GM23338 (cell line): ENCODE measurements at regions not wholly inside any gene's neighbourhood (a gene's known extent, or its start where the extent isn't known, plus 50 kb on each side); places are given as distances from the start of the nearest gene placed in this dataset.

Experiments used
- EZH2 ChIP-seq: fragments of 200-600 bp; sonication (generic); IDR thresholded peaks from one replicate; pipeline ENCODE4 v1.8.0; 2017; ENCODE audit warnings: antibody characterized with exemption, mild to moderate bottlenecking, low read depth; ENCODE audit not compliant: unreplicated experiment
- JUNB ChIP-seq: IDR thresholded peaks from one replicate; pipeline ENCODE4 v1.6.1; 2016; ENCODE audit warnings: antibody characterized with exemption; ENCODE audit not compliant: unreplicated experiment
- POLR2AphosphoS5 ChIP-seq: IDR thresholded peaks from 2 replicates; pipeline ENCODE4 v1.6.1; 2016; ENCODE audit warnings: antibody characterized with exemption, low read depth
- TF ChIP-seq, protein P1 (sequence below), 2 experiments: fragments of 200-600 bp in 1 of 2; sonication (generic) in 1 of 2; conservative IDR thresholded peaks; 2 replicates each; pipeline versions ENCODE4 v1.5.1 to v1.6.1; 2016 to 2017; ENCODE audit warnings: antibody characterized with exemption in 2 of 2, low read depth in 2 of 2, mild to moderate bottlenecking in 2 of 2, moderate library complexity in 1 of 2
- TF ChIP-seq, protein P2 (sequence below): IDR thresholded peaks from one replicate; pipeline ENCODE4 v1.6.1; 2018; ENCODE audit warnings: antibody characterized with exemption; ENCODE audit not compliant: unreplicated experiment

DNA sequence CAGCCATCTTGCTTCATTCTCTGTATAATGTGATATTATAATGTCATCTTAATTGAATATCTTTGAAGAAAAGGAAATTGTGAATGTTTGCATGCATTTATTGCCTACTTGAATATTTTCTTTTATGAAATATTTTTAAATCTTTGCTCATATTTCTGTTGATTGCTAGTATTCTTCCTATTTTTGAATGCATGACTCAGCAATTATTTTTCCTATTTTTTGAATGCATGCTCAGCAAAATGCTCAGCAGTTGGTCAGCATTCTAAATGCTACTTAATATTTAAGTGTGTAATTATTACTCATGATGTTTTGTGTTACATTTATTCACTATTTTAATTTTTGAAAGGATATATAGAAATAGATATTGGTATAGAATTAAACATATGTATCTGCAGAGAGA lies 378.3 kb downstream of the CCER1 start:
- TF ChIP-seq, protein P1, sequence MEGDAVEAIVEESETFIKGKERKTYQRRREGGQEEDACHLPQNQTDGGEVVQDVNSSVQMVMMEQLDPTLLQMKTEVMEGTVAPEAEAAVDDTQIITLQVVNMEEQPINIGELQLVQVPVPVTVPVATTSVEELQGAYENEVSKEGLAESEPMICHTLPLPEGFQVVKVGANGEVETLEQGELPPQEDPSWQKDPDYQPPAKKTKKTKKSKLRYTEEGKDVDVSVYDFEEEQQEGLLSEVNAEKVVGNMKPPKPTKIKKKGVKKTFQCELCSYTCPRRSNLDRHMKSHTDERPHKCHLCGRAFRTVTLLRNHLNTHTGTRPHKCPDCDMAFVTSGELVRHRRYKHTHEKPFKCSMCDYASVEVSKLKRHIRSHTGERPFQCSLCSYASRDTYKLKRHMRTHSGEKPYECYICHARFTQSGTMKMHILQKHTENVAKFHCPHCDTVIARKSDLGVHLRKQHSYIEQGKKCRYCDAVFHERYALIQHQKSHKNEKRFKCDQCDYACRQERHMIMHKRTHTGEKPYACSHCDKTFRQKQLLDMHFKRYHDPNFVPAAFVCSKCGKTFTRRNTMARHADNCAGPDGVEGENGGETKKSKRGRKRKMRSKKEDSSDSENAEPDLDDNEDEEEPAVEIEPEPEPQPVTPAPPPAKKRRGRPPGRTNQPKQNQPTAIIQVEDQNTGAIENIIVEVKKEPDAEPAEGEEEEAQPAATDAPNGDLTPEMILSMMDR (conservative IDR thresholded peaks at IDR 0.05; ENCODE audit: low read depth in 2 of 2) = no peak
- no peak for TF ChIP-seq POLR2AphosphoS5
- TF ChIP-seq JUNB = no peak
- TF ChIP-seq EZH2 = no peak
- TF ChIP-seq, protein P2, sequence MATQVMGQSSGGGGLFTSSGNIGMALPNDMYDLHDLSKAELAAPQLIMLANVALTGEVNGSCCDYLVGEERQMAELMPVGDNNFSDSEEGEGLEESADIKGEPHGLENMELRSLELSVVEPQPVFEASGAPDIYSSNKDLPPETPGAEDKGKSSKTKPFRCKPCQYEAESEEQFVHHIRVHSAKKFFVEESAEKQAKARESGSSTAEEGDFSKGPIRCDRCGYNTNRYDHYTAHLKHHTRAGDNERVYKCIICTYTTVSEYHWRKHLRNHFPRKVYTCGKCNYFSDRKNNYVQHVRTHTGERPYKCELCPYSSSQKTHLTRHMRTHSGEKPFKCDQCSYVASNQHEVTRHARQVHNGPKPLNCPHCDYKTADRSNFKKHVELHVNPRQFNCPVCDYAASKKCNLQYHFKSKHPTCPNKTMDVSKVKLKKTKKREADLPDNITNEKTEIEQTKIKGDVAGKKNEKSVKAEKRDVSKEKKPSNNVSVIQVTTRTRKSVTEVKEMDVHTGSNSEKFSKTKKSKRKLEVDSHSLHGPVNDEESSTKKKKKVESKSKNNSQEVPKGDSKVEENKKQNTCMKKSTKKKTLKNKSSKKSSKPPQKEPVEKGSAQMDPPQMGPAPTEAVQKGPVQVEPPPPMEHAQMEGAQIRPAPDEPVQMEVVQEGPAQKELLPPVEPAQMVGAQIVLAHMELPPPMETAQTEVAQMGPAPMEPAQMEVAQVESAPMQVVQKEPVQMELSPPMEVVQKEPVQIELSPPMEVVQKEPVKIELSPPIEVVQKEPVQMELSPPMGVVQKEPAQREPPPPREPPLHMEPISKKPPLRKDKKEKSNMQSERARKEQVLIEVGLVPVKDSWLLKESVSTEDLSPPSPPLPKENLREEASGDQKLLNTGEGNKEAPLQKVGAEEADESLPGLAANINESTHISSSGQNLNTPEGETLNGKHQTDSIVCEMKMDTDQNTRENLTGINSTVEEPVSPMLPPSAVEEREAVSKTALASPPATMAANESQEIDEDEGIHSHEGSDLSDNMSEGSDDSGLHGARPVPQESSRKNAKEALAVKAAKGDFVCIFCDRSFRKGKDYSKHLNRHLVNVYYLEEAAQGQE = no peak
